ENCODE measurements at regions not wholly inside any gene's neighbourhood (a gene's known extent, or its start where the extent isn't known, plus 50 kb on each side); places are given as distances from the start of the nearest gene placed in this dataset.

- Histone ChIP-seq H3K56ac (replicated peaks; ENCODE audit: insufficient read length, low read depth, low read length) (no peak overlapping the region), H3K27ac (ENCODE audit: low read depth, low read length) (no peak overlapping the region), H2BK12ac (ENCODE audit: low read depth, low read length) (no peak overlapping the region), H2AFZ (ENCODE audit: low read length) (peak overlapping the region; percentile 50; the same call in 1 of the 2 replicates), H3K9me3 (ENCODE audit: insufficient read depth in 2 of 2, low read depth in 1 of 2, low read length in 1 of 2) (no peaks in the 10 kb centered on the region), H3K14ac (ENCODE audit: insufficient read length) (no peak overlapping the region), H2BK5ac (ENCODE audit: low read depth, low read length) (no peak overlapping the region), H3K18ac (ENCODE audit: extremely low read depth, low read length) (no peak overlapping the region), H3K27me3 (replicated peaks in 1 of 4; ENCODE audit: control insufficient read depth in 3 of 4, extremely low read depth in 1 of 4, insufficient read depth in 3 of 4, low read length in 3 of 4) (no peaks in the 10 kb centered on the region), H3K23me2 (ENCODE audit: low read depth, low read length) (no peaks in the 10 kb centered on the region), H2BK20ac (ENCODE audit: low read length) (no peak overlapping the region), H3K4me3 (ENCODE audit: extremely low read depth in 1 of 4, insufficient read depth in 2 of 4, low read depth in 3 of 4, low read length in 4 of 4) (no peak overlapping the region), H2BK15ac (ENCODE audit: low read length) (no peak overlapping the region), H4K8ac (ENCODE audit: extremely low read depth, insufficient read depth, low read length) (no peak overlapping the region), H3K4me2 (ENCODE audit: insufficient read depth in 1 of 2, low read depth in 2 of 2, low read length in 2 of 2) (no peak overlapping the region), H2AK5ac (ENCODE audit: low read depth, low read length) (no peak overlapping the region), H3K9ac (replicated peaks in 1 of 4; ENCODE audit: extremely low read depth in 1 of 4, low read depth in 3 of 4, low read length in 3 of 4) (no peak overlapping the region), H4K5ac (ENCODE audit: insufficient read length, low read depth, low read length) (no peak overlapping the region), H3K79me2 (ENCODE audit: control insufficient read depth in 1 of 2, insufficient read depth in 2 of 2, low read length in 2 of 2) (no peaks in the 10 kb centered on the region), H3K4me1 (replicated peaks in 1 of 4; ENCODE audit: control insufficient read depth in 3 of 4, insufficient read depth in 4 of 4, low read length in 3 of 4) (no peaks in the 10 kb centered on the region), H3K79me1 (ENCODE audit: low read depth, low read length) (no peaks in the 10 kb centered on the region), H3K36me3 (ENCODE audit: control insufficient read depth in 2 of 4, insufficient read depth in 4 of 4, low read length in 3 of 4) (no peaks in the 10 kb centered on the region), H3K4ac (replicated peaks; ENCODE audit: insufficient read length, low read depth, low read length) (no peak overlapping the region), H2BK120ac (replicated peaks; ENCODE audit: low read depth, low read length) (no peak overlapping the region), H4K20me1 (replicated peaks in 1 of 2; ENCODE audit: control insufficient read depth in 1 of 2, insufficient read depth in 2 of 2, low read length in 2 of 2) (no peaks in the 10 kb centered on the region), H3K23ac (ENCODE audit: insufficient read length) (no peak overlapping the region), H4K91ac (replicated peaks; ENCODE audit: insufficient read length, low read length) (no peak overlapping the region)
- CTCF ChIA-PET (ENCODE audit: partially characterized antibody) = no interaction called here
- DNase-seq (ENCODE audit: low read depth in 1 of 2, low spot score in 2 of 2) (no peak), FAIRE-seq (no peak)
- TF ChIP-seq CREB1 (IDR thresholded peaks at IDR 0.05) = no peak
- TF ChIP-seq JUND (IDR thresholded peaks at IDR 0.05; ENCODE audit: low read length) = no peak
- TF ChIP-seq SRF (IDR thresholded peaks at IDR 0.05; ENCODE audit: low read depth, low read length) = no peak
- no peak for TF ChIP-seq TBP (IDR thresholded peaks at IDR 0.05; ENCODE audit: low read depth, low read length)
- no peak for TF ChIP-seq ASH2L (IDR thresholded peaks at IDR 0.05; ENCODE audit: low read length)
- TF ChIP-seq FOSL1 (IDR thresholded peaks at IDR 0.05; ENCODE audit: insufficient read depth, low read depth, low read length) = no peak
- TF ChIP-seq USF2 (IDR thresholded peaks at IDR 0.05; ENCODE audit: low read length) = no peak
- no peak for TF ChIP-seq SIRT6 (IDR thresholded peaks at IDR 0.05; ENCODE audit: low read length)
- no peak for TF ChIP-seq SAP30 (IDR thresholded peaks at IDR 0.05; ENCODE audit: insufficient read depth, insufficient replicate concordance, low read length)
- TF ChIP-seq NANOG (IDR thresholded peaks at IDR 0.05; ENCODE audit: insufficient read depth, low read depth, low read length, poor library complexity, severe bottlenecking) = no peak
- TF ChIP-seq CHD1 (IDR thresholded peaks at IDR 0.05; ENCODE audit: low read depth, low read length) = no peak
- no peak for TF ChIP-seq TCF12 (IDR thresholded peaks at IDR 0.05; ENCODE audit: low read depth, low read length)
- no peak for TF ChIP-seq BCL11A (IDR thresholded peaks at IDR 0.05; ENCODE audit: low read depth in 2 of 2, low read length in 2 of 2)
- TF ChIP-seq RAD21 (IDR thresholded peaks at IDR 0.05 in 1 of 2, conservative IDR thresholded peaks at IDR 0.05 in 1 of 2; ENCODE audit: low read depth in 2 of 2, low read length in 2 of 2) = no peak
- POLR2A ChIA-PET (ENCODE audit: partially characterized antibody) = no interaction called here
Observed at GRCh38 chr4:32180086-32180485, 1459.9 kb downstream of the PCDH7 start.
